Natural killer cell (primary cell): ENCODE measurements at regions not wholly inside any gene's neighbourhood (a gene's known extent, or its start where the extent isn't known, plus 50 kb on each side); places are given as distances from the start of the nearest gene placed in this dataset.
"Not testable (repeated sequence)": the region's sequence is repeated elsewhere in the genome, so short reads cannot be mapped to it uniquely, and the experiment has no call there.

Source experiments
- ATAC-seq, 3 donors: fragments of 150-1000 bp in 2 of 3; fragments of 200-7000 bp in 1 of 3; cut with Tn5 transposase; 1 replicate in 1 of 3; 2 replicates in 2 of 3; pipeline ENCODE4 v1.10.0; 2021; ENCODE audit warnings: mild to moderate bottlenecking in 2 of 3, moderate library complexity in 2 of 3
- DNase-seq, 2 donors: peaks; one replicate each; pipeline versions ENCODE4 v3.0.0 to v3.0.0-alpha.2; 2013 to 2021; ENCODE audit warnings: mixed read lengths in 1 of 2
- H3K27ac ChIP-seq: one replicate; pipeline ENCODE4 v1.5.1; 2013; ENCODE audit warnings: mild to moderate bottlenecking, low read length
- H3K27me3 ChIP-seq: one replicate; pipeline ENCODE4 v1.6.1; 2013; ENCODE audit warnings: low read length; ENCODE audit not compliant: control insufficient read depth, insufficient read depth
- H3K36me3 ChIP-seq: one replicate; pipeline ENCODE4 v1.6.1; 2013; ENCODE audit warnings: low read length; ENCODE audit not compliant: control insufficient read depth, insufficient read depth
- H3K4me1 ChIP-seq: one replicate; pipeline ENCODE4 v1.6.1; 2013; ENCODE audit warnings: low read length; ENCODE audit not compliant: control insufficient read depth, insufficient read depth
- H3K4me3 ChIP-seq: one replicate; pipeline ENCODE4 v1.5.1; 2013; ENCODE audit warnings: low read length
- H3K9me3 ChIP-seq: one replicate; pipeline ENCODE4 v1.6.1; 2013; ENCODE audit warnings: low read length; ENCODE audit not compliant: control insufficient read depth, insufficient read depth
- H3K27ac Mint-ChIP-seq, 2 donors: one replicate each; pipeline ENCODE4 v1.8.0; 2022; ENCODE audit warnings: mild to moderate bottlenecking in 2 of 2, mixed read lengths in 2 of 2, moderate library complexity in 1 of 2
- H3K27me3 Mint-ChIP-seq, 2 donors: one replicate each; pipeline ENCODE4 v1.8.0; 2022; ENCODE audit warnings: low read depth in 2 of 2, mixed read lengths in 2 of 2
- H3K36me3 Mint-ChIP-seq: one replicate; pipeline ENCODE4 v1.8.0; 2022; ENCODE audit warnings: mixed read lengths
- H3K4me1 Mint-ChIP-seq, 2 donors: one replicate each; pipeline ENCODE4 v1.8.0; 2022; ENCODE audit warnings: mixed read lengths in 2 of 2
- H3K4me3 Mint-ChIP-seq: one replicate; pipeline ENCODE4 v1.8.0; 2022; ENCODE audit warnings: mild to moderate bottlenecking, moderate library complexity, mixed read lengths
- H3K9me3 Mint-ChIP-seq, 2 donors: one replicate each; pipeline ENCODE4 v1.8.0; 2022; ENCODE audit warnings: mixed read lengths in 2 of 2
- WGBS: methylation state at CpG from one replicate; pipeline ENCODE4 v1.1.7; 2013; ENCODE audit warnings: missing lambda C conversion rate; ENCODE audit not compliant: insufficient coverage; 5-methylcytosine and 5-hydroxymethylcytosine counted together
- intact Hi-C: fragments of 100-400 bp; cut with micrococcal nuclease; formaldehyde crosslinking; loops from one replicate; pipeline ENCODE4 v1.14.2; 2022

- H3K27me3 ChIP-seq, H3K27ac ChIP-seq, H3K36me3 ChIP-seq, H3K27me3 Mint-ChIP-seq, DNase-seq, H3K36me3 Mint-ChIP-seq, H3K4me3 ChIP-seq, H3K4me1 Mint-ChIP-seq, H3K4me1 ChIP-seq, H3K9me3 ChIP-seq, H3K9me3 Mint-ChIP-seq, intact Hi-C loops, H3K4me3 Mint-ChIP-seq, H3K27ac Mint-ChIP-seq, ATAC-seq: not testable (repeated sequence)
- WGBS: 52% methylated on average over 2 of the region's 5 CpGs
Observed at GRCh38 chr2:87647737-87648498, 100.0 kb upstream of the PLGLB2 start.

GRCh38 chr2:87648815-87649214 is 99.1 kb upstream of the PLGLB2 start:
- H3K4me3 Mint-ChIP-seq, H3K4me1 ChIP-seq, H3K4me1 Mint-ChIP-seq, intact Hi-C loops, H3K36me3 Mint-ChIP-seq, H3K27ac ChIP-seq, H3K9me3 Mint-ChIP-seq, H3K4me3 ChIP-seq, H3K27me3 Mint-ChIP-seq, H3K27ac Mint-ChIP-seq, H3K9me3 ChIP-seq, ATAC-seq, H3K36me3 ChIP-seq, DNase-seq, H3K27me3 ChIP-seq: not testable (repeated sequence)
- no CpG with 5 or more reads among the region's 3 CpGs for WGBS

GRCh38 chr2:87649871-87650270 is 98.0 kb upstream of the PLGLB2 start:
- H3K36me3 ChIP-seq, H3K27ac Mint-ChIP-seq, H3K4me1 Mint-ChIP-seq, H3K36me3 Mint-ChIP-seq, H3K9me3 ChIP-seq, ATAC-seq, H3K27me3 Mint-ChIP-seq, H3K4me1 ChIP-seq, DNase-seq, H3K9me3 Mint-ChIP-seq, H3K27me3 ChIP-seq, H3K27ac ChIP-seq, H3K4me3 ChIP-seq, intact Hi-C loops, H3K4me3 Mint-ChIP-seq: not testable (repeated sequence)
- WGBS: 71% methylated on average over 1 of the region's 3 CpGs

- H3K9me3 ChIP-seq, H3K4me3 ChIP-seq, intact Hi-C loops, H3K27ac ChIP-seq, H3K27me3 ChIP-seq, H3K4me1 ChIP-seq, H3K36me3 ChIP-seq, H3K4me1 Mint-ChIP-seq, DNase-seq, H3K36me3 Mint-ChIP-seq, ATAC-seq, H3K27me3 Mint-ChIP-seq, H3K4me3 Mint-ChIP-seq, H3K27ac Mint-ChIP-seq, H3K9me3 Mint-ChIP-seq: not testable (repeated sequence)
- WGBS: no CpG with 5 or more reads among the region's 2 CpGs
Observed at GRCh38 chr2:87650837-87651236, 97.0 kb upstream of the PLGLB2 start.

GRCh38 chr2:87651589-87651988 is 96.3 kb upstream of the PLGLB2 start:
- H3K27ac ChIP-seq, DNase-seq, H3K36me3 ChIP-seq, intact Hi-C loops, H3K9me3 ChIP-seq, H3K27me3 Mint-ChIP-seq, H3K4me1 ChIP-seq, H3K36me3 Mint-ChIP-seq, H3K27me3 ChIP-seq, H3K27ac Mint-ChIP-seq, H3K4me3 ChIP-seq, H3K4me3 Mint-ChIP-seq, H3K4me1 Mint-ChIP-seq, ATAC-seq, H3K9me3 Mint-ChIP-seq: not testable (repeated sequence)
- WGBS: 83% methylated on average over 2 of the region's 2 CpGs

- DNase-seq, H3K27me3 ChIP-seq, H3K4me1 Mint-ChIP-seq, H3K27ac ChIP-seq, H3K9me3 ChIP-seq, H3K4me1 ChIP-seq, H3K4me3 Mint-ChIP-seq, intact Hi-C loops, H3K9me3 Mint-ChIP-seq, H3K4me3 ChIP-seq, H3K36me3 ChIP-seq, H3K27me3 Mint-ChIP-seq, ATAC-seq, H3K27ac Mint-ChIP-seq, H3K36me3 Mint-ChIP-seq: not testable (repeated sequence)
Observed at GRCh38 chr2:87653373-87653772, 94.5 kb upstream of the PLGLB2 start.

- H3K9me3 Mint-ChIP-seq, H3K4me3 Mint-ChIP-seq, H3K36me3 ChIP-seq, H3K27me3 ChIP-seq, H3K4me1 Mint-ChIP-seq, ATAC-seq, H3K9me3 ChIP-seq, H3K4me3 ChIP-seq, H3K36me3 Mint-ChIP-seq, H3K27me3 Mint-ChIP-seq, intact Hi-C loops, H3K27ac Mint-ChIP-seq, H3K4me1 ChIP-seq, H3K27ac ChIP-seq, DNase-seq: not testable (repeated sequence)
- 100% methylated on average over 2 of the region's 7 CpGs for WGBS
Observed at GRCh38 chr2:87654136-87654814, 93.6 kb upstream of the PLGLB2 start.

GRCh38 chr2:87657915-87658314 is 90.0 kb upstream of the PLGLB2 start:
- H3K4me3 Mint-ChIP-seq, H3K27ac Mint-ChIP-seq, H3K27me3 Mint-ChIP-seq, H3K36me3 ChIP-seq, H3K27ac ChIP-seq, H3K4me1 ChIP-seq, ATAC-seq, H3K4me1 Mint-ChIP-seq, H3K4me3 ChIP-seq, H3K9me3 ChIP-seq, H3K27me3 ChIP-seq, H3K9me3 Mint-ChIP-seq, H3K36me3 Mint-ChIP-seq, DNase-seq, intact Hi-C loops: not testable (repeated sequence)
- WGBS: no CpG with 5 or more reads among the region's 2 CpGs
